ENCODE measurements at regions not wholly inside any gene's neighbourhood (a gene's known extent, or its start where the extent isn't known, plus 50 kb on each side); places are given as distances from the start of the nearest gene placed in this dataset.
"Not testable (repeated sequence)": the region's sequence is repeated elsewhere in the genome, so short reads cannot be mapped to it uniquely, and the experiment has no call there.

- no peak for DNase-seq (ENCODE audit: low spot score)
Measured at GRCh38 chr3:82509106-82509842, 747.8 kb upstream of the GBE1 start.

- no peak for DNase-seq (ENCODE audit: low spot score)
Measured at GRCh38 chr3:82506204-82506603, 744.8 kb upstream of the GBE1 start.

GRCh38 chr3:82505079-82505756 lies 743.8 kb upstream of the GBE1 start:
- DNase-seq (ENCODE audit: low spot score): no peak

- DNase-seq (ENCODE audit: low spot score): no peak
Measured at GRCh38 chr3:82498186-82498585, 736.7 kb upstream of the GBE1 start.

- peak; percentile 15 for DNase-seq (ENCODE audit: low spot score)
Measured at GRCh38 chr3:82496890-82497560, 735.6 kb upstream of the GBE1 start.

GRCh38 chr3:82495655-82496054 lies 734.2 kb upstream of the GBE1 start:
- DNase-seq (ENCODE audit: low spot score): no peak

GRCh38 chr3:82494977-82495489 lies 733.6 kb upstream of the GBE1 start:
- no peak for DNase-seq (ENCODE audit: low spot score)

- no peak for DNase-seq (ENCODE audit: low spot score)
Measured at GRCh38 chr3:82493858-82494257, 732.4 kb upstream of the GBE1 start.

- no peak for DNase-seq (ENCODE audit: low spot score)
Measured at GRCh38 chr3:82475306-82475705, 713.9 kb upstream of the GBE1 start.

- DNase-seq (ENCODE audit: low spot score): no peak
Measured at GRCh38 chr3:82474711-82475110, 713.3 kb upstream of the GBE1 start.

GRCh38 chr3:82473864-82474541 lies 712.6 kb upstream of the GBE1 start:
- no peak for DNase-seq (ENCODE audit: low spot score)

- no peak for DNase-seq (ENCODE audit: low spot score)
Measured at GRCh38 chr3:82467051-82467450, 705.6 kb upstream of the GBE1 start.

GRCh38 chr3:82462977-82463376 lies 701.5 kb upstream of the GBE1 start:
- peak; percentile 1 for DNase-seq (ENCODE audit: low spot score)

- DNase-seq (ENCODE audit: low spot score): no peak
Measured at GRCh38 chr3:82461049-82461889, 699.8 kb upstream of the GBE1 start.

GRCh38 chr3:82448320-82448719 lies 686.9 kb upstream of the GBE1 start:
- DNase-seq (ENCODE audit: low spot score): no peak

- DNase-seq (ENCODE audit: low spot score): not testable (repeated sequence)
Measured at GRCh38 chr3:82428821-82429220, 667.4 kb upstream of the GBE1 start.

GRCh38 chr3:82424031-82424339 lies 662.5 kb upstream of the GBE1 start:
- DNase-seq (ENCODE audit: low spot score): no peak

- DNase-seq (ENCODE audit: low spot score): no peak
Measured at GRCh38 chr3:82423268-82424030, 662.0 kb upstream of the GBE1 start.

- DNase-seq (ENCODE audit: low spot score): no peak
Measured at GRCh38 chr3:82416830-82417229, 655.4 kb upstream of the GBE1 start.

GRCh38 chr3:82416349-82416748 lies 654.9 kb upstream of the GBE1 start:
- no peak for DNase-seq (ENCODE audit: low spot score)

- no peak for DNase-seq (ENCODE audit: low spot score)
Measured at GRCh38 chr3:82413171-82413570, 651.7 kb upstream of the GBE1 start.
